ENCODE measurements at regions not wholly inside any gene's neighbourhood (a gene's known extent, or its start where the extent isn't known, plus 50 kb on each side); places are given as distances from the start of the nearest gene placed in this dataset.

DNA sequence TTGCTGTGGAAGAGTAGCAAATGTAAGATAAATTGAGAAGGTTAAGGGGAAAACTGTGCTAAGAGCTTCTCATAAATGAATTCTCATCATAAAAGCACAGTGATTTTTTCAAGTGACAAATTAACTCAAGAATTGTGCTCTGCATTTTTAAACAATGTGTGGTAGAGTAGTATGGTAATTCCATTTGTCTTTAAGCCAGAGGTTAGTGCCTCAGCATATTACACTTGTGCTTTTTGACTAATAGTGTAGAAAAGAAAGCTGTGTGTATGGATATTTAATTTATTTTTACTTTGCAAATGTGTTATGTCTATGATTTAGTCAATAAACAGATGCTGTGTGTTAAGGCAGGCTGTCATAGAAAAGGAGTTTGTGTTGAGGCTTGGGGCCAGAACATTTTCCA is 61.0 kb downstream of the FHIP1A start (continued):
- no peak for TF ChIP-seq MXI1 (IDR thresholded peaks at IDR 0.05; ENCODE audit: borderline replicate concordance, low read depth, low read length)

DNA sequence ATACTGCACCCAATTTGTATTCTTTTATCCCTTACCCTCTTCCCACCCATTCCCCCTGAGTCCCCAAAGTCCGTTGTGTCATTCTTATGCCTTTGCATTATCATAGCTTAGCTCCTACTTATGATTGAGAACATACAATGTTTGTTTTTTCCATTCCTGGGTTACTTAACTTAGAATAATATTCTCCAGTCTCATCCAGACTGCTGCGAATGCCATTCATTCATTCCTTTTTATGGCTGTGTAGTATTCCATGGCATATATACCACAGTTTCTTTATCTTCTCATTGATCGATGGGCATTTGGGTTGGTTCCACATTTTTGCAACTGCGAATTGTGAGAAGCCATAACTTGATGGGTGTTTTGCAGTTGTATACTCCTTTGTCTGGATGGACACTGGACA is 62.8 kb downstream of the FHIP1A start:
- no peaks in the 10 kb centered on the region for H4K20me1 ChIP-seq (ENCODE audit: insufficient read depth, low read length)
- dilution Hi-C loops (cut with HindIII; ENCODE audit: low sequenced_read_pairs, unreplicated experiment) = no loop called here
- ChIA-PET CTCF (no interaction called here), POLR2A (ENCODE audit: unreplicated experiment) (no interaction called here)
- H4K8ac ChIP-seq (ENCODE audit: low read depth in 2 of 2, low read length in 2 of 2) = no peak overlapping the region
- no peak overlapping the region for H3K18ac ChIP-seq (ENCODE audit: low read depth, low read length)
- in situ Hi-C loops (cut with MboI; ENCODE audit: low sequenced_read_pairs) = no loop called here
- BruUV-seq (replicated peaks) = no TSS peak
- H3K27me3 ChIP-seq (ENCODE audit: control insufficient read depth, insufficient read depth, low read length) = peaks cover 7% of the 10 kb centered on the region; the same call in 1 of the 2 replicates
- H3K4me1 ChIP-seq (ENCODE audit: control insufficient read depth, insufficient read depth, low read length) = no peaks in the 10 kb centered on the region
- no peak overlapping the region for H3K4me2 ChIP-seq (ENCODE audit: low read depth, low read length)
- WGBS, 2 experiments (ENCODE audit: extremely low coverage in 2 of 2, insufficient read length in 1 of 2) = no CpG with 5 or more reads among the region's 4 CpGs
- H2AK9ac ChIP-seq (replicated peaks; ENCODE audit: low read depth, low read length, poor library complexity) = no peak overlapping the region
- H3K23ac ChIP-seq (ENCODE audit: low read depth, low read length) = no peak overlapping the region
- DNase-seq (no peak), ATAC-seq (ENCODE audit: low read depth) (no peak)
- no peak overlapping the region for H2BK20ac ChIP-seq (ENCODE audit: low read depth, low read length)
- H3K9me3 ChIP-seq (ENCODE audit: control insufficient read depth, insufficient read depth, low read length) = no peaks in the 10 kb centered on the region
- TF ChIP-seq CHD1 (IDR thresholded peaks at IDR 0.05; ENCODE audit: low read depth, low read length) (no peak), NFE2L2 (IDR thresholded peaks at IDR 0.05; ENCODE audit: low read depth, low read length) (no peak), MAFK (IDR thresholded peaks at IDR 0.05; ENCODE audit: low read depth, low read length) (no peak), USF2 (IDR thresholded peaks at IDR 0.05; ENCODE audit: low read depth, low read length) (no peak), RFX5 (IDR thresholded peaks at IDR 0.05; ENCODE audit: low read depth, low read length) (no peak), FOS (IDR thresholded peaks at IDR 0.05; ENCODE audit: low read depth, low read length) (no peak), MAZ (IDR thresholded peaks at IDR 0.05; ENCODE audit: borderline replicate concordance, low read depth, low read length) (no peak), RCOR1 (IDR thresholded peaks at IDR 0.05; ENCODE audit: insufficient replicate concordance, low read length) (no peak), RAD21 (IDR thresholded peaks at IDR 0.05; ENCODE audit: low read length) (no peak), BHLHE40 (IDR thresholded peaks at IDR 0.05; ENCODE audit: low read depth, low read length) (no peak), SMC3 (IDR thresholded peaks at IDR 0.05; ENCODE audit: low read depth, low read length) (no peak), POLR2A (IDR thresholded peaks at IDR 0.05; ENCODE audit: low read depth, low read length) (no peak), CEBPB (IDR thresholded peaks at IDR 0.05; ENCODE audit: low read depth, low read length) (no peak), MXI1 (IDR thresholded peaks at IDR 0.05; ENCODE audit: borderline replicate concordance, low read depth, low read length) (no peak)
- TF ChIP-seq, protein P1, sequence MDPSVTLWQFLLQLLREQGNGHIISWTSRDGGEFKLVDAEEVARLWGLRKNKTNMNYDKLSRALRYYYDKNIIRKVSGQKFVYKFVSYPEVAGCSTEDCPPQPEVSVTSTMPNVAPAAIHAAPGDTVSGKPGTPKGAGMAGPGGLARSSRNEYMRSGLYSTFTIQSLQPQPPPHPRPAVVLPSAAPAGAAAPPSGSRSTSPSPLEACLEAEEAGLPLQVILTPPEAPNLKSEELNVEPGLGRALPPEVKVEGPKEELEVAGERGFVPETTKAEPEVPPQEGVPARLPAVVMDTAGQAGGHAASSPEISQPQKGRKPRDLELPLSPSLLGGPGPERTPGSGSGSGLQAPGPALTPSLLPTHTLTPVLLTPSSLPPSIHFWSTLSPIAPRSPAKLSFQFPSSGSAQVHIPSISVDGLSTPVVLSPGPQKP (IDR thresholded peaks at IDR 0.05; ENCODE audit: borderline replicate concordance, low read depth, low read length) = no peak
- TF ChIP-seq, protein P2, sequence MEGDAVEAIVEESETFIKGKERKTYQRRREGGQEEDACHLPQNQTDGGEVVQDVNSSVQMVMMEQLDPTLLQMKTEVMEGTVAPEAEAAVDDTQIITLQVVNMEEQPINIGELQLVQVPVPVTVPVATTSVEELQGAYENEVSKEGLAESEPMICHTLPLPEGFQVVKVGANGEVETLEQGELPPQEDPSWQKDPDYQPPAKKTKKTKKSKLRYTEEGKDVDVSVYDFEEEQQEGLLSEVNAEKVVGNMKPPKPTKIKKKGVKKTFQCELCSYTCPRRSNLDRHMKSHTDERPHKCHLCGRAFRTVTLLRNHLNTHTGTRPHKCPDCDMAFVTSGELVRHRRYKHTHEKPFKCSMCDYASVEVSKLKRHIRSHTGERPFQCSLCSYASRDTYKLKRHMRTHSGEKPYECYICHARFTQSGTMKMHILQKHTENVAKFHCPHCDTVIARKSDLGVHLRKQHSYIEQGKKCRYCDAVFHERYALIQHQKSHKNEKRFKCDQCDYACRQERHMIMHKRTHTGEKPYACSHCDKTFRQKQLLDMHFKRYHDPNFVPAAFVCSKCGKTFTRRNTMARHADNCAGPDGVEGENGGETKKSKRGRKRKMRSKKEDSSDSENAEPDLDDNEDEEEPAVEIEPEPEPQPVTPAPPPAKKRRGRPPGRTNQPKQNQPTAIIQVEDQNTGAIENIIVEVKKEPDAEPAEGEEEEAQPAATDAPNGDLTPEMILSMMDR (conservative IDR thresholded peaks at IDR 0.05; ENCODE audit: low read depth, low read length) = no peak
- H3K36me3 ChIP-seq (ENCODE audit: control insufficient read depth, insufficient read depth, low read length) = no peaks in the 10 kb centered on the region
- H3K56ac ChIP-seq (ENCODE audit: extremely low read depth, insufficient read depth, low read length) = no peak overlapping the region
- H3K27ac ChIP-seq (ENCODE audit: insufficient read depth, low read length) = no peak overlapping the region
- H3K4me3 ChIP-seq (ENCODE audit: insufficient read depth, low read depth, low read length) = no peak overlapping the region
- H3K9ac ChIP-seq (ENCODE audit: low read depth, low read length) = no peak overlapping the region
- no peak overlapping the region for H2BK120ac ChIP-seq (ENCODE audit: low read depth, low read length)
- intact Hi-C loops (cut with micrococcal nuclease) = no loop called here
- H3K9me1 ChIP-seq (ENCODE audit: insufficient read depth, low read length) = 0 out of 2 replicates have a peak, but pooled peaks cover 2% of the 10 kb centered on the region
- no peak overlapping the region for H2BK5ac ChIP-seq (ENCODE audit: low read depth, low read length, poor library complexity, severe bottlenecking)
- H2AFZ ChIP-seq (replicated peaks; ENCODE audit: low read length, poor library complexity) = no peak overlapping the region
- no peak overlapping the region for H4K5ac ChIP-seq (ENCODE audit: low read depth, low read length)
- no peak overlapping the region for H3K4ac ChIP-seq (ENCODE audit: low read depth, low read length)
- H4K91ac ChIP-seq (ENCODE audit: insufficient read depth, low read depth, low read length) = no peak overlapping the region
- no peak overlapping the region for H2AK5ac ChIP-seq (ENCODE audit: low read depth, low read length)
- H3K79me1 ChIP-seq (ENCODE audit: low read depth in 1 of 2, low read length in 2 of 2) = no peaks in the 10 kb centered on the region
- H3K14ac ChIP-seq (replicated peaks; ENCODE audit: low read depth, low read length) = no peak overlapping the region
- H2BK15ac ChIP-seq (ENCODE audit: low read depth, low read length) = no peak overlapping the region

Measured in IMR-90 (cell line).